ENCODE measurements at regions not wholly inside any gene's neighbourhood (a gene's known extent, or its start where the extent isn't known, plus 50 kb on each side); places are given as distances from the start of the nearest gene placed in this dataset.

GRCh38 chr10:111506266-111507034 lies 429.6 kb downstream of the ADRA2A start:
- 0 out of 2 replicates have a peak overlapping the region, but pooled peaks have one; percentile 69 for H2BK12ac ChIP-seq (ENCODE audit: low read depth, low read length)
- H2BK120ac ChIP-seq (replicated peaks; ENCODE audit: low read depth, low read length): no peak overlapping the region
- H2AFZ ChIP-seq (ENCODE audit: low read length): no peak overlapping the region
- no peaks in the 10 kb centered on the region; the same call in 1 of the 2 replicates for H3K23me2 ChIP-seq (ENCODE audit: low read depth, low read length)
- H3K4ac ChIP-seq (replicated peaks; ENCODE audit: insufficient read length, low read depth, low read length): no peak overlapping the region
- no peak overlapping the region for H3K14ac ChIP-seq (ENCODE audit: insufficient read length)
- peak overlapping the region; percentile 67; the same call in 1 of the 2 replicates for H2BK20ac ChIP-seq (ENCODE audit: low read length)
- H3K27me3 ChIP-seq (replicated peaks in 1 of 4; ENCODE audit: control insufficient read depth in 3 of 4, extremely low read depth in 1 of 4, insufficient read depth in 3 of 4, low read length in 3 of 4): no peaks in the 10 kb centered on the region
- no peak overlapping the region for H3K9ac ChIP-seq (replicated peaks in 1 of 4; ENCODE audit: extremely low read depth in 1 of 4, low read depth in 3 of 4, low read length in 3 of 4)
- H3K56ac ChIP-seq (replicated peaks; ENCODE audit: insufficient read length, low read depth, low read length): no peak overlapping the region
- CTCF ChIA-PET (ENCODE audit: partially characterized antibody): interaction anchor here (0.8 to 1.1 kb wide), 2 partner anchors 11 to 253 kb away, joined by 3 read pairs; no protein-coding TSS in a partner anchor
- H3K9me3 ChIP-seq (ENCODE audit: insufficient read depth in 2 of 2, low read depth in 1 of 2, low read length in 1 of 2): peaks cover 17 to 18% of the 10 kb centered on the region in 2 experiments
- no peaks in the 10 kb centered on the region for H3K79me1 ChIP-seq (ENCODE audit: low read depth, low read length)
- WGBS, 2 experiments (ENCODE audit: extremely low coverage in 1 of 2, insufficient coverage in 1 of 2, insufficient read length in 1 of 2, insufficient replicate concordance in 2 of 2, low coverage in 1 of 2, low lambda C conversion rate in 2 of 2, missing lambda C conversion rate in 1 of 2): 15% methylated on average over 3 of the region's 3 CpGs; no CpG with 5 or more reads in 1 of the 2 experiments
- peak overlapping the region; percentile 59 to 61 for H3K4me2 ChIP-seq (ENCODE audit: insufficient read depth in 1 of 2, low read depth in 2 of 2, low read length in 2 of 2)
- H3K27ac ChIP-seq (ENCODE audit: low read depth, low read length): 0 out of 2 replicates have a peak overlapping the region, but pooled peaks have one; percentile 31
- H4K91ac ChIP-seq (replicated peaks; ENCODE audit: insufficient read length, low read length): peak overlapping the region; percentile 31
- peak; percentile 82 for FAIRE-seq
- H3K18ac ChIP-seq (ENCODE audit: extremely low read depth, low read length): peak overlapping the region; percentile 34; the same call in 1 of the 2 replicates
- H4K20me1 ChIP-seq (replicated peaks in 1 of 2; ENCODE audit: control insufficient read depth in 1 of 2, insufficient read depth in 2 of 2, low read length in 2 of 2): no peaks in the 10 kb centered on the region
- H4K8ac ChIP-seq (ENCODE audit: extremely low read depth, insufficient read depth, low read length): no peak overlapping the region
- H2BK5ac ChIP-seq (ENCODE audit: low read depth, low read length): peak overlapping the region; percentile 11; the same call in 1 of the 2 replicates
- H3K4me3 ChIP-seq (ENCODE audit: extremely low read depth in 1 of 4, insufficient read depth in 2 of 4, low read depth in 3 of 4, low read length in 4 of 4): peak overlapping the region in 3 of 4 experiments; percentile 1 to 44 (median 5); a peak in 4 of 8 replicates
- DNase-seq (ENCODE audit: low read depth in 1 of 2, low spot score in 2 of 2): peak in 1 of 2 experiments; percentile 34
- H3K4me1 ChIP-seq (replicated peaks in 1 of 4; ENCODE audit: control insufficient read depth in 3 of 4, insufficient read depth in 4 of 4, low read length in 3 of 4): peaks cover 3 to 11% (median 7%) of the 10 kb centered on the region in 4 experiments
- peak overlapping the region; percentile 48 for H4K5ac ChIP-seq (ENCODE audit: insufficient read length, low read depth, low read length)
- POLR2A ChIA-PET (ENCODE audit: partially characterized antibody): no interaction called here
- no peaks in the 10 kb centered on the region for H3K79me2 ChIP-seq (ENCODE audit: control insufficient read depth in 1 of 2, insufficient read depth in 2 of 2, low read length in 2 of 2)
- no peak overlapping the region for H2BK15ac ChIP-seq (ENCODE audit: low read length)
- H3K23ac ChIP-seq (ENCODE audit: insufficient read length): no peak overlapping the region
- peaks cover 0 to 17% (median 0%) of the 10 kb centered on the region in 4 experiments; a peak in 3 of 8 replicates for H3K36me3 ChIP-seq (ENCODE audit: control insufficient read depth in 2 of 4, insufficient read depth in 4 of 4, low read length in 3 of 4)
- H2AK5ac ChIP-seq (ENCODE audit: low read depth, low read length): no peak overlapping the region
- TF ChIP-seq SRF (IDR thresholded peaks at IDR 0.05; ENCODE audit: low read depth, low read length): no peak
- TF ChIP-seq NRF1 (IDR thresholded peaks at IDR 0.05; ENCODE audit: low read depth, low read length): no peak
- no peak for TF ChIP-seq NANOG (IDR thresholded peaks at IDR 0.05; ENCODE audit: insufficient read depth, low read depth, low read length, poor library complexity, severe bottlenecking)
- no peak for TF ChIP-seq TBP (IDR thresholded peaks at IDR 0.05; ENCODE audit: low read depth, low read length)
- no peak for TF ChIP-seq POLR2A (IDR thresholded peaks at IDR 0.05; ENCODE audit: control extremely low read depth in 1 of 2, low read depth in 2 of 2, low read length in 2 of 2)
- TF ChIP-seq FOSL1 (IDR thresholded peaks at IDR 0.05; ENCODE audit: insufficient read depth, low read depth, low read length): no peak
- TF ChIP-seq EP300 (IDR thresholded peaks at IDR 0.05; ENCODE audit: borderline replicate concordance in 1 of 2, low read depth in 2 of 2, low read length in 2 of 2): peak in 1 of 2 experiments; percentile 17; a peak in 1 of 3 replicates

All from H1 (cell line).